ENCODE measurements at regions not wholly inside any gene's neighbourhood (a gene's known extent, or its start where the extent isn't known, plus 50 kb on each side); places are given as distances from the start of the nearest gene placed in this dataset.

GRCh38 chr9:13651526-13651925 lies 372.0 kb upstream of the MPDZ start:
- TF ChIP-seq CTCF (IDR thresholded peaks at IDR 0.05) (no peak), EZH2 (IDR thresholded peaks at IDR 0.05) (no peak), EZH2phosphoT487 (IDR thresholded peaks at IDR 0.05) (no peak)
- no peak overlapping the region for H3K4me3 ChIP-seq
- Mint-ChIP-seq H3K27ac (no peak overlapping the region), H3K4me1 (no peaks in the 10 kb centered on the region), H3K4me3 (no peak overlapping the region), H3K36me3 (no peaks in the 10 kb centered on the region), H3K9me3 (peaks cover 14% of the 10 kb centered on the region), H3K27me3 (ENCODE audit: insufficient read depth, low read depth) (peaks cover 5% of the 10 kb centered on the region)
- H4K20me1 ChIP-seq (ENCODE audit: low read depth): no peaks in the 10 kb centered on the region
- H3F3A ChIP-seq (ENCODE audit: low read depth): no peaks in the 10 kb centered on the region
- H3K36me3 ChIP-seq: no peaks in the 10 kb centered on the region
- H3K9ac ChIP-seq: no peak overlapping the region
- H3K4me2 ChIP-seq: no peak overlapping the region
- no peak overlapping the region for H2AFZ ChIP-seq (replicated peaks)
- no peaks in the 10 kb centered on the region for H3K79me2 ChIP-seq (ENCODE audit: low read depth)
- no peaks in the 10 kb centered on the region for H3K4me1 ChIP-seq
- no peak for DNase-seq (ENCODE audit: low spot score)
- no peak overlapping the region for H3K27ac ChIP-seq
- H3K9me3 ChIP-seq (ENCODE audit: low read depth): no peaks in the 10 kb centered on the region
- H3K27me3 ChIP-seq: no peaks in the 10 kb centered on the region

- Histone ChIP-seq H3K4me3 (no peak overlapping the region), H3K9ac (no peak overlapping the region), H3K9me3 (ENCODE audit: low read depth) (no peaks in the 10 kb centered on the region), H3F3A (ENCODE audit: low read depth) (no peaks in the 10 kb centered on the region), H3K27me3 (no peaks in the 10 kb centered on the region), H3K36me3 (no peaks in the 10 kb centered on the region), H3K4me1 (no peaks in the 10 kb centered on the region), H3K27ac (no peak overlapping the region), H2AFZ (replicated peaks) (no peak overlapping the region), H3K79me2 (ENCODE audit: low read depth) (no peaks in the 10 kb centered on the region), H3K4me2 (no peak overlapping the region), H4K20me1 (ENCODE audit: low read depth) (no peaks in the 10 kb centered on the region)
- no peak for TF ChIP-seq EZH2 (IDR thresholded peaks at IDR 0.05)
- no peak for TF ChIP-seq CTCF (IDR thresholded peaks at IDR 0.05)
- no peak for TF ChIP-seq EZH2phosphoT487 (IDR thresholded peaks at IDR 0.05)
- H3K27ac Mint-ChIP-seq: no peak overlapping the region
- H3K4me3 Mint-ChIP-seq: no peak overlapping the region
- H3K36me3 Mint-ChIP-seq: no peaks in the 10 kb centered on the region
- H3K4me1 Mint-ChIP-seq: no peaks in the 10 kb centered on the region
- peaks cover 5% of the 10 kb centered on the region for H3K27me3 Mint-ChIP-seq (ENCODE audit: insufficient read depth, low read depth)
- H3K9me3 Mint-ChIP-seq: peaks cover 14% of the 10 kb centered on the region
- no peak for DNase-seq (ENCODE audit: low spot score)
Observed at GRCh38 chr9:13648676-13649075, 369.2 kb upstream of the MPDZ start.

GRCh38 chr9:13648068-13648467 lies 368.6 kb upstream of the MPDZ start:
- TF ChIP-seq EZH2 (IDR thresholded peaks at IDR 0.05): no peak
- TF ChIP-seq EZH2phosphoT487 (IDR thresholded peaks at IDR 0.05): no peak
- no peak for TF ChIP-seq CTCF (IDR thresholded peaks at IDR 0.05)
- H3K36me3 Mint-ChIP-seq: no peaks in the 10 kb centered on the region
- Histone ChIP-seq H4K20me1 (ENCODE audit: low read depth) (no peaks in the 10 kb centered on the region), H3K79me2 (ENCODE audit: low read depth) (no peaks in the 10 kb centered on the region), H3K9me3 (ENCODE audit: low read depth) (no peaks in the 10 kb centered on the region), H3F3A (ENCODE audit: low read depth) (no peaks in the 10 kb centered on the region), H3K4me1 (peaks cover 5% of the 10 kb centered on the region), H2AFZ (replicated peaks) (no peak overlapping the region), H3K4me3 (no peak overlapping the region), H3K36me3 (no peaks in the 10 kb centered on the region), H3K27ac (no peak overlapping the region), H3K4me2 (no peak overlapping the region), H3K9ac (no peak overlapping the region), H3K27me3 (no peaks in the 10 kb centered on the region)
- H3K4me3 Mint-ChIP-seq: no peak overlapping the region
- H3K4me1 Mint-ChIP-seq: no peaks in the 10 kb centered on the region
- no peak overlapping the region for H3K27ac Mint-ChIP-seq
- DNase-seq (ENCODE audit: low spot score): no peak
- peaks cover 14% of the 10 kb centered on the region for H3K9me3 Mint-ChIP-seq
- peaks cover 4% of the 10 kb centered on the region for H3K27me3 Mint-ChIP-seq (ENCODE audit: insufficient read depth, low read depth)
